ENCODE measurements at regions not wholly inside any gene's neighbourhood (a gene's known extent, or its start where the extent isn't known, plus 50 kb on each side); places are given as distances from the start of the nearest gene placed in this dataset.

- Mint-ChIP-seq H3K27me3 (peaks cover 15 to 40% of the 10 kb centered on the region in 2 donors), H3K9me3 (no peaks in the 10 kb centered on the region), H3K4me3 (no peak overlapping the region), H3K36me3 (ENCODE audit: insufficient read depth) (no peaks in the 10 kb centered on the region), H3K4me1 (ENCODE audit: low read depth in 2 of 2) (no peaks in the 10 kb centered on the region), H3K27ac (no peak overlapping the region)
- DNase-seq (no peak), ATAC-seq (replicated peaks) (no peak)
These were observed 67.0 kb upstream of the PDE7B start for GRCh38 chr6:135784507-135784906.

GRCh38 chr6:135789375-135790050, 62.0 kb upstream of the PDE7B start:
- H3K27ac Mint-ChIP-seq, result no peak overlapping the region
- no peak overlapping the region for H3K4me3 Mint-ChIP-seq
- no peaks in the 10 kb centered on the region for H3K9me3 Mint-ChIP-seq
- no peaks in the 10 kb centered on the region for H3K4me1 Mint-ChIP-seq (ENCODE audit: low read depth in 2 of 2)
- H3K36me3 Mint-ChIP-seq (ENCODE audit: insufficient read depth), result no peaks in the 10 kb centered on the region
- no peaks in the 10 kb centered on the region for H3K27me3 Mint-ChIP-seq
- ATAC-seq (replicated peaks) (no peak), DNase-seq (no peak)

- no peak for ATAC-seq (replicated peaks)
These were observed 60.1 kb upstream of the PDE7B start for GRCh38 chr6:135791441-135791840.

GRCh38 chr6:135796643-135797305, 54.7 kb upstream of the PDE7B start:
- no peak for ATAC-seq (replicated peaks)
- H3K27ac Mint-ChIP-seq, result no peak overlapping the region
- H3K4me1 Mint-ChIP-seq (ENCODE audit: low read depth in 2 of 2), result peaks cover 0 to 6% of the 10 kb centered on the region in 2 donors
- no peak for DNase-seq
- H3K27me3 Mint-ChIP-seq, result no peaks in the 10 kb centered on the region
- H3K36me3 Mint-ChIP-seq (ENCODE audit: insufficient read depth), result no peaks in the 10 kb centered on the region
- H3K9me3 Mint-ChIP-seq, result no peaks in the 10 kb centered on the region
- H3K4me3 Mint-ChIP-seq, result no peak overlapping the region

More at GRCh38 chr6:135791441-135791840, 60.1 kb upstream of the PDE7B start:
- Mint-ChIP-seq H3K9me3 (no peaks in the 10 kb centered on the region), H3K36me3 (ENCODE audit: insufficient read depth) (no peaks in the 10 kb centered on the region), H3K4me1 (ENCODE audit: low read depth in 2 of 2) (no peaks in the 10 kb centered on the region), H3K4me3 (no peak overlapping the region), H3K27me3 (no peaks in the 10 kb centered on the region), H3K27ac (no peak overlapping the region)
- no peak for DNase-seq

GRCh38 chr6:135797361-135797760, 54.1 kb upstream of the PDE7B start:
- no peak overlapping the region for H3K4me3 Mint-ChIP-seq
- H3K27ac Mint-ChIP-seq, result no peak overlapping the region
- no peaks in the 10 kb centered on the region for H3K9me3 Mint-ChIP-seq
- peaks cover 0 to 6% of the 10 kb centered on the region in 2 donors for H3K4me1 Mint-ChIP-seq (ENCODE audit: low read depth in 2 of 2)
- no peak for DNase-seq
- no peaks in the 10 kb centered on the region for H3K36me3 Mint-ChIP-seq (ENCODE audit: insufficient read depth)
- H3K27me3 Mint-ChIP-seq, result no peaks in the 10 kb centered on the region
- ATAC-seq (replicated peaks), result no peak

GRCh38 chr6:135798751-135799515, 52.6 kb upstream of the PDE7B start:
- Mint-ChIP-seq H3K4me1 (ENCODE audit: low read depth in 2 of 2) (peaks cover 0 to 6% of the 10 kb centered on the region in 2 donors), H3K36me3 (ENCODE audit: insufficient read depth) (no peaks in the 10 kb centered on the region), H3K27ac (no peak overlapping the region), H3K27me3 (no peaks in the 10 kb centered on the region), H3K9me3 (no peaks in the 10 kb centered on the region), H3K4me3 (no peak overlapping the region)
- no peak for DNase-seq
- no peak for ATAC-seq (replicated peaks)

Measured in effector memory CD8-positive, alpha-beta T cell (primary cell).